OCI-LY1 (cell line): ENCODE measurements at regions not wholly inside any gene's neighbourhood (a gene's known extent, or its start where the extent isn't known, plus 50 kb on each side); places are given as distances from the start of the nearest gene placed in this dataset.

Experiments used
- H2AFZ ChIP-seq: fragments of 200-600 bp; sonication (generic), shearing (Covaris generic); 2 replicates; pipeline ENCODE4 v1.6.0; 2014; ENCODE audit warnings: antibody characterized with exemption, mild to moderate bottlenecking, low read length
- H3F3A ChIP-seq: fragments of 200-600 bp; sonication (generic), shearing (Covaris generic); 2 replicates; pipeline ENCODE4 v1.6.0; 2014; ENCODE audit warnings: mild to moderate bottlenecking, antibody characterized with exemption, low read length, moderate library complexity; ENCODE audit not compliant: insufficient read depth
- H3K27ac ChIP-seq: fragments of 200-600 bp; sonication (generic); 2 replicates; pipeline ENCODE4 v1.5.1; 2014; ENCODE audit warnings: low read length, mixed run types, mild to moderate bottlenecking, low read depth; ENCODE audit not compliant: poor library complexity, severe bottlenecking
- H3K27me3 ChIP-seq: fragments of 200-600 bp; sonication (generic); 2 replicates; pipeline ENCODE4 v1.6.0; 2014; ENCODE audit warnings: antibody characterized with exemption, mild to moderate bottlenecking, low read length, moderate library complexity; ENCODE audit not compliant: insufficient read depth
- H3K36me3 ChIP-seq: fragments of 200-600 bp; sonication (generic); 2 replicates; pipeline ENCODE4 v1.6.1; 2014; ENCODE audit warnings: mild to moderate bottlenecking, antibody characterized with exemption, low read length, moderate library complexity, mixed read lengths; ENCODE audit not compliant: insufficient read depth
- H3K4me1 ChIP-seq: fragments of 200-600 bp; sonication (generic); 2 replicates; pipeline ENCODE4 v1.5.1; 2014; ENCODE audit warnings: mild to moderate bottlenecking, low read length, moderate library complexity; ENCODE audit not compliant: insufficient read depth, severe bottlenecking
- H3K4me2 ChIP-seq: fragments of 200-600 bp; sonication (generic), shearing (Covaris generic); 2 replicates; pipeline ENCODE4 v1.6.1; 2014; ENCODE audit warnings: low read length
- H3K4me3 ChIP-seq: fragments of 200-600 bp; sonication (generic); 2 replicates; pipeline ENCODE4 v1.5.1; 2014; ENCODE audit warnings: low read length, low read depth, mild to moderate bottlenecking, mixed read lengths; ENCODE audit not compliant: poor library complexity, severe bottlenecking
- H3K79me2 ChIP-seq: fragments of 200-600 bp; shearing (Covaris generic); 2 replicates; pipeline ENCODE4 v1.6.1; 2016; ENCODE audit warnings: mixed run types, low read length, mixed read lengths; ENCODE audit not compliant: insufficient read depth
- H3K9ac ChIP-seq: fragments of 200-600 bp; sonication (generic), shearing (Covaris generic); 2 replicates; pipeline ENCODE4 v1.6.1; 2014; ENCODE audit warnings: mild to moderate bottlenecking, low read length, mixed read lengths
- H3K9me2 ChIP-seq: fragments of 200-600 bp; sonication (generic), shearing (Covaris generic); 2 replicates; pipeline ENCODE4 v1.6.1; 2014; ENCODE audit warnings: low read depth, mild to moderate bottlenecking, low read length, mixed read lengths
- H3K9me3 ChIP-seq: fragments of 200-600 bp; shearing (Covaris generic); 2 replicates; pipeline ENCODE4 v1.6.1; 2014; ENCODE audit warnings: low read length, mixed read lengths
- H4K20me1 ChIP-seq: fragments of 200-600 bp; sonication (generic), shearing (Covaris generic); 2 replicates; pipeline ENCODE4 v1.6.0; 2016; ENCODE audit warnings: mild to moderate bottlenecking, low read length; ENCODE audit not compliant: insufficient read depth
- CTCF ChIP-seq: fragments of 200-600 bp; sonication (generic), shearing (Covaris generic); IDR thresholded peaks from 2 replicates; pipeline ENCODE4 v1.5.1; 2017; ENCODE audit warnings: mild to moderate bottlenecking, antibody characterized with exemption, low read length, moderate library complexity, mixed read lengths
- EZH2 ChIP-seq: fragments of 200-600 bp; sonication (generic), shearing (Covaris generic); IDR thresholded peaks from 2 replicates; pipeline ENCODE4 v1.8.0; 2017; ENCODE audit warnings: borderline replicate concordance, mixed run types, mild to moderate bottlenecking, antibody characterized with exemption, low read length, moderate library complexity, mixed read lengths

GRCh38 chr1:36687312-36687711 is 204.6 kb upstream of the CSF3R start:
- no peak overlapping the region for H3K27ac ChIP-seq
- no peak overlapping the region for H3K4me3 ChIP-seq
- H3K9me3 ChIP-seq = no peaks in the 10 kb centered on the region
- H3K36me3 ChIP-seq = no peaks in the 10 kb centered on the region
- no peaks in the 10 kb centered on the region for H3K79me2 ChIP-seq
- no peaks in the 10 kb centered on the region for H3K4me1 ChIP-seq
- H4K20me1 ChIP-seq = no peaks in the 10 kb centered on the region
- no peaks in the 10 kb centered on the region for H3K9me2 ChIP-seq
- H3K4me2 ChIP-seq = no peak overlapping the region
- peaks cover 4% of the 10 kb centered on the region; the same call in 1 of the 2 replicates for H3K27me3 ChIP-seq
- H3K9ac ChIP-seq = no peak overlapping the region
- no peak overlapping the region for H2AFZ ChIP-seq
- no peaks in the 10 kb centered on the region for H3F3A ChIP-seq
- no peak for TF ChIP-seq EZH2
- no peak for TF ChIP-seq CTCF

DNA sequence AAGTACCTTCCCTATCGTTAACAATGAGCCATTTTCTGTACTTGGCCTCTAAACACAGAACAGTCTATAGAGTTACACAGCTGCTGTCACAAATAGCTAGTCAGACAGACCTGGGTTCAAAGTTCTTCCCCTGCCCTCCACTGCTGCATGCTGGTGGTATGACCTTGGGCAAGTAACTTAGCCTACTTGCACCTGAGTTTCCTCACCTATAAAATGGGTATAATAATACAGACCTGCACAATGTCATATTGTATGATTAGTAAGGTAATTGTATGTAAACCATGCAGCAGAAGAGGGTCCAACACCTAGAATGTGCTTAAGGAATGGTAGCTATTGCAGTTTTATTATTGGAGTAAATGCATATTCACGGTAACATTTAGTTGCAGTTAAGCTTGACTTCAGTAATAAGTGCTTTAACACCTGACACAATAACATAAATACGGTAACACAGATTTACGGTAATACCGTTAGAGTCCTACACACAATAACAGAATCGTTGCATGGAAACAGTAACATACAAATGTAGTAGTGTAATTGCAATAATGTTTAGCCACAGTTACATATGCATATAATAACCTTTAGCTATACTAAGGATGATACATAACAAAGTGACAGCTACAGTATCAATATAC is 193.3 kb upstream of the CSF3R start:
- Histone ChIP-seq H2AFZ (no peak overlapping the region), H3K9ac (no peak overlapping the region), H3K9me3 (no peaks in the 10 kb centered on the region), H3K27me3 (no peaks in the 10 kb centered on the region), H3K9me2 (no peaks in the 10 kb centered on the region), H3K4me1 (no peaks in the 10 kb centered on the region), H3F3A (no peaks in the 10 kb centered on the region), H3K4me3 (no peak overlapping the region), H4K20me1 (no peaks in the 10 kb centered on the region), H3K79me2 (no peaks in the 10 kb centered on the region), H3K27ac (no peak overlapping the region), H3K4me2 (no peak overlapping the region), H3K36me3 (no peaks in the 10 kb centered on the region)
- no peak for TF ChIP-seq EZH2
- TF ChIP-seq CTCF = no peak

GRCh38 chr1:36675106-36675505 is 192.4 kb upstream of the CSF3R start:
- Histone ChIP-seq H3F3A (no peaks in the 10 kb centered on the region), H3K9me2 (no peaks in the 10 kb centered on the region), H3K4me1 (no peaks in the 10 kb centered on the region), H3K4me2 (no peak overlapping the region), H2AFZ (no peak overlapping the region), H3K9ac (no peak overlapping the region), H3K27me3 (no peaks in the 10 kb centered on the region), H3K4me3 (no peak overlapping the region), H3K27ac (no peak overlapping the region), H3K9me3 (no peaks in the 10 kb centered on the region), H4K20me1 (no peaks in the 10 kb centered on the region), H3K79me2 (no peaks in the 10 kb centered on the region), H3K36me3 (no peaks in the 10 kb centered on the region)
- no peak for TF ChIP-seq EZH2
- TF ChIP-seq CTCF = no peak
